Adrenal gland (tissue), 9 donors: ENCODE measurements at regions not wholly inside any gene's neighbourhood (a gene's known extent, or its start where the extent isn't known, plus 50 kb on each side); places are given as distances from the start of the nearest gene placed in this dataset.

Experiments
- DNase-seq, 7 donors: peaks; one replicate each; pipeline ENCODE4 v3.0.0-alpha.2; 2019 to 2020
- H3K27ac ChIP-seq, 5 donors: fragments of 200-600 bp; sonication (generic) in 4 of 5; 1 replicate in 3 of 5; 2 replicates in 2 of 5; pipeline versions ENCODE4 v1.5.1 to v1.8.0; 2016 to 2020; ENCODE audit warnings: mild to moderate bottlenecking in 1 of 5
- H3K27me3 ChIP-seq: fragments of 200-600 bp; 2 replicates; pipeline ENCODE4 v1.8.0; 2021
- H3K36me3 ChIP-seq, 2 donors: fragments of 200-600 bp; replicated peaks in 1 of 2; 1 replicate in 1 of 2; 2 replicates in 1 of 2; pipeline versions ENCODE4 v1.5.1 to v1.8.0; 2018 to 2022
- H3K4me1 ChIP-seq, 2 donors: fragments of 200-600 bp; replicated peaks in 1 of 2; 1 replicate in 1 of 2; 2 replicates in 1 of 2; pipeline versions ENCODE4 v1.5.1 to v1.8.0; 2018 to 2021
- H3K4me3 ChIP-seq, 4 donors: fragments of 200-600 bp; sonication (generic) in 3 of 4; one replicate each; pipeline ENCODE4 v1.5.1; 2016 to 2018
- H3K9me3 ChIP-seq, 3 donors: fragments of 200-600 bp; sonication (generic) in 1 of 3; replicated peaks in 1 of 3; 1 replicate in 2 of 3; 2 replicates in 1 of 3; pipeline versions ENCODE4 v1.5.1 to v1.8.0; 2016 to 2021
- CTCF ChIP-seq, 6 experiments: fragments of 450-650 bp in 4 of 6; fragments of 200-600 bp in 2 of 6; sonication (generic) in 1 of 6; IDR thresholded peaks; 1 replicate in 5 of 6; 2 replicates in 1 of 6; pipeline versions ENCODE4 v1.5.1 to v1.8.0; 2016 to 2021; ENCODE audit warnings: antibody characterized with exemption in 6 of 6, mild to moderate bottlenecking in 2 of 6, moderate library complexity in 1 of 6
- POLR2A ChIP-seq, 2 donors: fragments of 450-650 bp; IDR thresholded peaks; one replicate each; pipeline ENCODE4 v1.6.1; 2017; ENCODE audit warnings: antibody characterized with exemption in 2 of 2, mild to moderate bottlenecking in 2 of 2, moderate library complexity in 1 of 2
- WGBS, 4 donors: extraction: QIAGEN DNeasy Blood & Tissue Kit in 2 of 4; methylation state at CpG; one replicate each; pipeline versions ENCODE4 v1.1.5 to v1.1.7; 2013 to 2017; 5-methylcytosine and 5-hydroxymethylcytosine counted together
- intact Hi-C, 2 donors: fragments of 100-400 bp; cut with DNase I; formaldehyde crosslinking; loops; one replicate each; pipeline versions ENCODE4 v1.14.1 to v1.15.0; 2022 to 2023
- donor health status: healthy with polysubstance abuse.
- donor health status: Bipolar disorder and iron deficiency.
- donor health status: DM: yes; HTN: yes; CAD: no.
- donor health status: DM: no; HTN: no; CAD: no.
- donor health status: DM: no; HTN: no; CAD: no.

GRCh38 chr3:40852712-40853111 lies 328.0 kb downstream of the ZNF621 start:
- TF ChIP-seq POLR2A (IDR thresholded peaks at IDR 0.05) (no peak), CTCF (IDR thresholded peaks at IDR 0.05) (no peak)
- H3K4me1 ChIP-seq: no peaks in the 10 kb centered on the region
- no peaks in the 10 kb centered on the region for H3K36me3 ChIP-seq
- intact Hi-C loops: no loop called here
- no peaks in the 10 kb centered on the region for H3K9me3 ChIP-seq
- no peak overlapping the region for H3K27ac ChIP-seq
- WGBS, 4 donors: 85 to 95% (median 90%) methylated on average over 2 of the region's 2 CpGs
- no peak overlapping the region for H3K4me3 ChIP-seq
- no peaks in the 10 kb centered on the region for H3K27me3 ChIP-seq
- no peak for DNase-seq

GRCh38 chr3:40853474-40853873 lies 328.7 kb downstream of the ZNF621 start:
- WGBS, 4 donors: 89 to 97% (median 92%) methylated on average over 4 of the region's 4 CpGs
- DNase-seq: no peak
- no peaks in the 10 kb centered on the region for H3K4me1 ChIP-seq
- H3K36me3 ChIP-seq: no peaks in the 10 kb centered on the region
- no peaks in the 10 kb centered on the region for H3K9me3 ChIP-seq
- no peaks in the 10 kb centered on the region for H3K27me3 ChIP-seq
- H3K27ac ChIP-seq: no peak overlapping the region
- H3K4me3 ChIP-seq: no peak overlapping the region
- no peak for TF ChIP-seq POLR2A (IDR thresholded peaks at IDR 0.05)
- no peak for TF ChIP-seq CTCF (IDR thresholded peaks at IDR 0.05)
- intact Hi-C loops: no loop called here

GRCh38 chr3:40855871-40856270 lies 331.1 kb downstream of the ZNF621 start:
- H3K4me1 ChIP-seq: no peaks in the 10 kb centered on the region
- no peak overlapping the region for H3K4me3 ChIP-seq
- no peak for TF ChIP-seq POLR2A (IDR thresholded peaks at IDR 0.05)
- H3K27me3 ChIP-seq: no peaks in the 10 kb centered on the region
- DNase-seq: no peak
- H3K27ac ChIP-seq: no peak overlapping the region
- 83 to 88% (median 87%) methylated on average over 1 of the region's 1 CpG for WGBS, 4 donors
- no peaks in the 10 kb centered on the region for H3K36me3 ChIP-seq
- no peaks in the 10 kb centered on the region for H3K9me3 ChIP-seq
- intact Hi-C loops: no loop called here

- no peak overlapping the region for H3K4me3 ChIP-seq
- H3K36me3 ChIP-seq: no peaks in the 10 kb centered on the region
- no peaks in the 10 kb centered on the region for H3K9me3 ChIP-seq
- TF ChIP-seq CTCF (IDR thresholded peaks at IDR 0.05) (no peak), POLR2A (IDR thresholded peaks at IDR 0.05) (no peak)
- intact Hi-C loops: no loop called here
- H3K27ac ChIP-seq: no peak overlapping the region
- no peak for DNase-seq
- no peaks in the 10 kb centered on the region for H3K27me3 ChIP-seq
- no peaks in the 10 kb centered on the region for H3K4me1 ChIP-seq
- 85 to 88% (median 86%) methylated on average over 7 of the region's 7 CpGs for WGBS, 4 donors
Observed at GRCh38 chr3:40858364-40859115, 333.8 kb downstream of the ZNF621 start.

- intact Hi-C loops: no loop called here
- no peak for DNase-seq
- no peaks in the 10 kb centered on the region for H3K36me3 ChIP-seq
- H3K4me1 ChIP-seq: no peaks in the 10 kb centered on the region
- H3K27ac ChIP-seq: no peak overlapping the region
- TF ChIP-seq POLR2A (IDR thresholded peaks at IDR 0.05) (no peak), CTCF (IDR thresholded peaks at IDR 0.05) (no peak)
- H3K9me3 ChIP-seq: no peaks in the 10 kb centered on the region
- WGBS, 4 donors: 95 to 100% (median 96%) methylated on average over 2 of the region's 2 CpGs
- no peak overlapping the region for H3K4me3 ChIP-seq
- H3K27me3 ChIP-seq: no peaks in the 10 kb centered on the region
Observed at GRCh38 chr3:40862946-40863345, 336.4 kb upstream of the CTNNB1 start.
